Heart right ventricle (tissue), 16 donors: ENCODE measurements at regions not wholly inside any gene's neighbourhood (a gene's known extent, or its start where the extent isn't known, plus 50 kb on each side); places are given as distances from the start of the nearest gene placed in this dataset.

Source experiments
- ATAC-seq, 8 donors: fragments of 200-7000 bp; cut with Tn5 transposase; one replicate each; pipeline ENCODE4 v1.9.1; 2020; ENCODE audit warnings: mild to moderate bottlenecking in 8 of 8, moderate library complexity in 8 of 8, moderate number of reproducible peaks in 1 of 8
- DNase-seq, 2 donors: peaks; one replicate each; pipeline ENCODE4 v3.0.0-alpha.2; 2020
- H3K27ac ChIP-seq, 10 donors: fragments of 200-600 bp; sonication (generic) in 2 of 10; one replicate each; pipeline versions ENCODE4 v1.5.0 to v1.8.0; 2020 to 2022; ENCODE audit warnings: mild to moderate bottlenecking in 3 of 10
- H3K27me3 ChIP-seq, 7 donors: fragments of 200-600 bp; one replicate each; pipeline ENCODE4 v1.8.0; 2021 to 2022; ENCODE audit warnings: mild to moderate bottlenecking in 2 of 7
- H3K36me3 ChIP-seq, 9 donors: fragments of 200-600 bp; sonication (generic) in 1 of 9; one replicate each; pipeline versions ENCODE4 v1.5.0 to v1.8.0; 2020 to 2022; ENCODE audit warnings: mild to moderate bottlenecking in 2 of 9
- H3K4me1 ChIP-seq, 9 donors: fragments of 200-600 bp; sonication (generic) in 1 of 9; one replicate each; pipeline versions ENCODE4 v1.5.0 to v1.8.0; 2020 to 2022; ENCODE audit warnings: mild to moderate bottlenecking in 4 of 9
- H3K4me3 ChIP-seq, 10 donors: fragments of 200-600 bp; sonication (generic) in 2 of 10; one replicate each; pipeline versions ENCODE4 v1.5.0 to v1.8.0; 2020 to 2022; ENCODE audit warnings: mild to moderate bottlenecking in 7 of 10, moderate library complexity in 2 of 10
- H3K9me3 ChIP-seq, 11 donors: fragments of 200-600 bp in 10 of 11; sonication (generic) in 2 of 11; one replicate each; pipeline versions ENCODE4 v1.5.0 to v1.8.0; 2013 to 2022; ENCODE audit warnings: mild to moderate bottlenecking in 2 of 11, control low read depth in 1 of 11, moderate library complexity in 1 of 11
- WGBS, 2 donors: extraction: QIAGEN DNeasy Blood & Tissue Kit; methylation state at CpG; one replicate each; pipeline ENCODE4 v1.1.7; 2013; ENCODE audit warnings: inconsistent platforms in 1 of 2; 5-methylcytosine and 5-hydroxymethylcytosine counted together
- intact Hi-C, 10 donors: fragments of 100-400 bp; cut with DNase I; formaldehyde crosslinking; loops; one replicate each; pipeline versions ENCODE4 v1.11.1 to v1.14.2; 2022
- TF ChIP-seq, protein P1 (sequence below), 9 donors: fragments of 200-600 bp; sonication (generic) in 2 of 9; IDR thresholded peaks; one replicate each; pipeline versions ENCODE4 v1.5.0 to v1.8.0; 2021 to 2022; ENCODE audit warnings: antibody characterized with exemption in 9 of 9, mild to moderate bottlenecking in 5 of 9, moderate library complexity in 1 of 9
- donor health status: Arrhythmogenic right ventricular cardiomyopathy.
- donor health status: ischemic (EF 13 %, LVEDD 7.1; RV severe dilation, severe dysfunction).
- donor health status: healthy with polysubstance abuse.
- donor health status: DM: no; HTN: yes; CAD: no.
- donor health status: DM: no; HTN: no; CAD: no.
- donor health status: ischemic (EF 25% LVEDD 6.9; RV normal size, moderate dysfunction).
- donor health status: ischemic (EF 25% LVEDD 5.7; RV mildly dilated, moderate dysfunction).
- donor health status: healthy.
- donor health status: DM: yes; HTN: yes; CAD: no.
- donor health status: Ischemic cardiomyopathy.
- donor health status: ischemic (EF 35%, LVEDD 5.7; RV mildly dilated, moderate dysfunction).
- donor health status: nonischemic (EF 11% LVEDD 7.7; RV severe dilation, severe dysfunction).
- donor health status: DM: yes; HTN: yes; CAD: no.
- donor health status: PGD.
- donor health status: ischemic (EF 29% LVEDD 5.4; RV normal size, mild dysfunction).
- donor health status: nonischemic (EF 23%, LVEDD 6.1; RV moderate dilation, normal function).

DNA sequence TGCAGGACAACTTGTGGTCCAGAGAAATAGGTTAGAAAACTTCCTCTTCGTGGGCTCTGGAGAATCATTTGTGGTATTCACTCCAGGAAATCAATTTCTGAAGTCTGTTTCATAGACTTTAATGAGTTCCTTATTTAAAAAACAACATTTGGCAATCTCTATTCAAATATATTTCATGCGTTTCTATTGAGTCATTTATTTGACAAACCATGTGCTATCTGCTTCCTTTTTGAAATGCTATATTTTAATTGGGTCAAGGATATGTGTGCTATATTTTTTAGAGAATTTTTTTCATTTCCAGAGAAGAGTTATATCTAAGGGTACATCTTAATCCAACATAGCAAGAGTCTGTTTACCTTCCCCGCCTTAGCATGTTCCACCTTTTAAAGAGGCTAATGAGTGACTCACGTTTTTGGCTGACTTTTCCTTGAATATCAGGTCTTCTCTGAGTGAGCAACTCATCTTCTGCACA, 252.4 kb upstream of the EGLN3 start:
- WGBS, 2 donors: 55 to 64% methylated on average over 4 of the region's 4 CpGs
- intact Hi-C loops: loop anchor here in 1 of 10 donors (10.0 kb wide), 1 partner anchor 68 kb away; no protein-coding TSS in a partner anchor
- no peak for DNase-seq
- Histone ChIP-seq H3K4me1 (no peaks in the 10 kb centered on the region), H3K4me3 (no peak overlapping the region), H3K36me3 (no peaks in the 10 kb centered on the region), H3K27ac (no peak overlapping the region), H3K27me3 (no peaks in the 10 kb centered on the region), H3K9me3 (no peaks in the 10 kb centered on the region)
- ATAC-seq: no peak
- TF ChIP-seq, protein P1, sequence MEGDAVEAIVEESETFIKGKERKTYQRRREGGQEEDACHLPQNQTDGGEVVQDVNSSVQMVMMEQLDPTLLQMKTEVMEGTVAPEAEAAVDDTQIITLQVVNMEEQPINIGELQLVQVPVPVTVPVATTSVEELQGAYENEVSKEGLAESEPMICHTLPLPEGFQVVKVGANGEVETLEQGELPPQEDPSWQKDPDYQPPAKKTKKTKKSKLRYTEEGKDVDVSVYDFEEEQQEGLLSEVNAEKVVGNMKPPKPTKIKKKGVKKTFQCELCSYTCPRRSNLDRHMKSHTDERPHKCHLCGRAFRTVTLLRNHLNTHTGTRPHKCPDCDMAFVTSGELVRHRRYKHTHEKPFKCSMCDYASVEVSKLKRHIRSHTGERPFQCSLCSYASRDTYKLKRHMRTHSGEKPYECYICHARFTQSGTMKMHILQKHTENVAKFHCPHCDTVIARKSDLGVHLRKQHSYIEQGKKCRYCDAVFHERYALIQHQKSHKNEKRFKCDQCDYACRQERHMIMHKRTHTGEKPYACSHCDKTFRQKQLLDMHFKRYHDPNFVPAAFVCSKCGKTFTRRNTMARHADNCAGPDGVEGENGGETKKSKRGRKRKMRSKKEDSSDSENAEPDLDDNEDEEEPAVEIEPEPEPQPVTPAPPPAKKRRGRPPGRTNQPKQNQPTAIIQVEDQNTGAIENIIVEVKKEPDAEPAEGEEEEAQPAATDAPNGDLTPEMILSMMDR (IDR thresholded peaks at IDR 0.05): no peak

DNA sequence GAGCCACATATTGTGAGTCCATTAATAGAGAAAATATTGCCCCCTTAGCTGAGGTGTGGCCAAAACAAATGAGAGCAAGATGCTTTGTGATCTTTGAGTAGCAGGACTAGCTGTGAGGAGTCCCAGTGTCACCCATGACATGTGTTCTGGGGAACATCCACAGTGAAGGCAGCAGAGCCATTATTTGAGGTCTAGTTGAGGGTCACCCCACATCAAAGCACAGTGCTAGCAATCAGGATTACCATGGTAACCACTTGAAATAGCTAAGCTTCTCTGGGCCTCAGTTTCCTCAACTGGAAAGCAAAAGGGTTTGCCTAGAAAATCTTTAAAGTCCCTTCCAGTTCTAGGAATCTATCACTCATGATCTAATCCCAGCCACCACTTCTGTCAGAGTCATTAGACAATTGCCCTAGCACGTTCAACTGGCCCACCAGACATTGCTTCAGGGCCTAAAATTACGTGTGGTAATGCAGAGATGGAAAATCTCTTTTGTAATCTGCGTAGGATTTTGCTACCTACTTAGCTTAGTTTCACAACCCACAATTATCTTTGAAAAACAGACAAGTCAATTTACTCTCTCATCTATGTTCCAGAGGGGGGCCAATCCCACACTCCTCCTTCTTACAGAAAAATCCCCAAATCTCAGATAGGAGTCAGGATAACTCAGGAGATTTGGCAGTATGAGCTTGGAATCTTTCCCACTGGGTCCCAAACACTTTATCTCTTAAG, 251.2 kb upstream of the EGLN3 start:
- H3K27ac ChIP-seq: no peak overlapping the region
- no peak overlapping the region for H3K4me3 ChIP-seq
- 88 to 89% methylated on average over 3 of the region's 3 CpGs for WGBS, 2 donors
- no peaks in the 10 kb centered on the region for H3K9me3 ChIP-seq
- H3K36me3 ChIP-seq: no peaks in the 10 kb centered on the region
- intact Hi-C loops: loop anchor here in 1 of 10 donors (10.0 kb wide), 1 partner anchor 67 kb away; no protein-coding TSS in a partner anchor
- no peaks in the 10 kb centered on the region for H3K27me3 ChIP-seq
- no peaks in the 10 kb centered on the region for H3K4me1 ChIP-seq
- TF ChIP-seq, protein P1 (IDR thresholded peaks at IDR 0.05): no peak
- no peak for ATAC-seq
- no peak for DNase-seq

DNA sequence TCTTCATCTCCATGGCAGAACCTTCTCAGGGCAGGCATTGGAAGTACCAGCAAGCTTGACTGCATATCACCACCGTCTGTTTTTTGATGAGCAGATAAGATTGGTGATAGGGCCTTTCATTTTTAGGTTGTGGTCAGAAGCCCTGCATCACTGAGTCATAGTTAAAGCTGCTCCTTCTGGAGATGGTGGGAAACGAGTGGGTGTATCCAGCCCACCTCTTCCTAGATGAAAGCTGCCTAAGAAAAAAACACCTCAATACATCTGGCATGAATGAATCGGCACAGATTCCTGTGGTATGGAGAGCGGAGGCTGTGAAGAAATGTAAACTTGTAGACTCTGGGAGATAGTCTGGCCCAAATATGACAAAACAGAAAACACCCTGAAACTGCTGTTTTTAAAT, 248.7 kb upstream of the EGLN3 start:
- H3K4me3 ChIP-seq: no peak overlapping the region
- no peaks in the 10 kb centered on the region for H3K9me3 ChIP-seq
- TF ChIP-seq, protein P1 (IDR thresholded peaks at IDR 0.05): no peak
- peak in 1 of 8 donors; percentile 26 for ATAC-seq
- 73 to 74% methylated on average over 4 of the region's 4 CpGs for WGBS, 2 donors
- intact Hi-C loops: no loop called here
- no peak overlapping the region for H3K27ac ChIP-seq
- H3K4me1 ChIP-seq: no peaks in the 10 kb centered on the region
- no peaks in the 10 kb centered on the region for H3K27me3 ChIP-seq
- no peak for DNase-seq
- H3K36me3 ChIP-seq: no peaks in the 10 kb centered on the region

DNA sequence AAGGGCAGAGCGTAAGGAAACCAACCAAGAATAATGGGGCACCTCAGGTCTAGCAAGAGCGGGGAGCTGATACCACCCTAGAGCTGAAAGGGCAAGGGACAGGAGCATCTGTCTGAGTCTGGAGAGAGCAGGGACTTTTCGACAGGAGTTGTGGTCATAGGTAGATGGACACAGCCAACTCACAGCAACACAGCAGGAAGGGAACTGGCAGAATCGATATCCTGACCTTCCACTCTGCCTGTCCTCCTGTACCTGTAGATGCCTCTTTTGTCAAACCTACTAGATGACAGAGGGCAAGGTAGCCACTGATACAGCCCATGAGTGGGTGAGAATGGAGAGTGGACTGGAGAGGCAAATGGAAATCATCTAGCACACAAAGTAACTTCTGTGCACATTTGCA, 247.2 kb upstream of the EGLN3 start:
- 94 to 99% methylated on average over 4 of the region's 4 CpGs for WGBS, 2 donors
- DNase-seq (no peak), ATAC-seq (no peak)
- H3K27me3 ChIP-seq: no peaks in the 10 kb centered on the region
- no peaks in the 10 kb centered on the region for H3K4me1 ChIP-seq
- H3K36me3 ChIP-seq: no peaks in the 10 kb centered on the region
- no peak overlapping the region for H3K27ac ChIP-seq
- H3K4me3 ChIP-seq: no peak overlapping the region
- H3K9me3 ChIP-seq: peaks cover 0 to 5% (median 0%) of the 10 kb centered on the region in 11 donors
- TF ChIP-seq, protein P1 (IDR thresholded peaks at IDR 0.05): no peak
- intact Hi-C loops: no loop called here
